ENCODE measurements at regions not wholly inside any gene's neighbourhood (a gene's known extent, or its start where the extent isn't known, plus 50 kb on each side); places are given as distances from the start of the nearest gene placed in this dataset.

- TF ChIP-seq, protein P1, sequence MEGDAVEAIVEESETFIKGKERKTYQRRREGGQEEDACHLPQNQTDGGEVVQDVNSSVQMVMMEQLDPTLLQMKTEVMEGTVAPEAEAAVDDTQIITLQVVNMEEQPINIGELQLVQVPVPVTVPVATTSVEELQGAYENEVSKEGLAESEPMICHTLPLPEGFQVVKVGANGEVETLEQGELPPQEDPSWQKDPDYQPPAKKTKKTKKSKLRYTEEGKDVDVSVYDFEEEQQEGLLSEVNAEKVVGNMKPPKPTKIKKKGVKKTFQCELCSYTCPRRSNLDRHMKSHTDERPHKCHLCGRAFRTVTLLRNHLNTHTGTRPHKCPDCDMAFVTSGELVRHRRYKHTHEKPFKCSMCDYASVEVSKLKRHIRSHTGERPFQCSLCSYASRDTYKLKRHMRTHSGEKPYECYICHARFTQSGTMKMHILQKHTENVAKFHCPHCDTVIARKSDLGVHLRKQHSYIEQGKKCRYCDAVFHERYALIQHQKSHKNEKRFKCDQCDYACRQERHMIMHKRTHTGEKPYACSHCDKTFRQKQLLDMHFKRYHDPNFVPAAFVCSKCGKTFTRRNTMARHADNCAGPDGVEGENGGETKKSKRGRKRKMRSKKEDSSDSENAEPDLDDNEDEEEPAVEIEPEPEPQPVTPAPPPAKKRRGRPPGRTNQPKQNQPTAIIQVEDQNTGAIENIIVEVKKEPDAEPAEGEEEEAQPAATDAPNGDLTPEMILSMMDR (IDR thresholded peaks at IDR 0.05) = no peak
- TF ChIP-seq POLR2A (IDR thresholded peaks at IDR 0.05) = no peak
These were observed 110.3 kb downstream of the HMX1 start for GRCh38 chr4:8761167-8761823.
